NCI-H526 treated with DMSO at 0.1 percent for 48 hours (cell line): ENCODE measurements at regions not wholly inside any gene's neighbourhood (a gene's known extent, or its start where the extent isn't known, plus 50 kb on each side); places are given as distances from the start of the nearest gene placed in this dataset.

ENCODE experiments used
- DNase-seq: peaks from one replicate; lab custom pipeline; 2025; lab: John Stamatoyannopoulos, UW

DNA sequence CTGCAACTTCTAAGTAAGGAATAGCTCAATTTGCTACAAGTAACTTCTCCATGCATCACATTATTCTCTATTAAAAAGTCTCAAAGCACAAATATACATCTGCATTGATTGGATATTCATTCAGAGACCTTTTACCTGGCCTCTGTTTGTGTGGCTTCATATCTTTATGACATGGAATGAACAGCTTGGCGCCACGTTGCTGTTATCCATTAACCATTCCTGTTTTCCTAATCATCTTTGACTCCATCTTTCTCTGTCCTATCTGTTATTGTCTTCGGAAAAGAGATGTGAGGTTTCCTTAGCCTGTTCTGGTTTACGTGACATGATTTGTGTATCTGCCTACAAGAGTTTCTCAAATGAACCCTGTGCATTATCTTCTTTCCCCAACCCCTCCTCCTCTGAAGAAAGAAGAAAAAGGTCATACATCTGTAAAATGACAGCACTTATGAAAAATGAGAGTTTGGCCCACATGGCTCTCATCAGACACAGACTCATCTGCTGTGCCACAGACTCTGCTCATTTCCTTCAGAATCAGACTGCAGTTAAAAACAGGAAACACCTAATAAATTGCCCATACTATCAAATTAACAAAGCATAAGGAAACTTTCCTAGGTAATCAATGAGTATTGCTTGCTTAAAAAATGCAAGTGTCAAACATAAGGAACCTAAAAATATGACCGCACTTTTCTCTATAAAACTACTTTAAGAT is 347.6 kb upstream of the FAM241A start:
- no peak for DNase-seq

GRCh38 chr4:111798840-111799239 is 346.4 kb upstream of the FAM241A start:
- DNase-seq, result peak; percentile 46

GRCh38 chr4:111800551-111800950 is 344.7 kb upstream of the FAM241A start:
- DNase-seq, result no peak

DNA sequence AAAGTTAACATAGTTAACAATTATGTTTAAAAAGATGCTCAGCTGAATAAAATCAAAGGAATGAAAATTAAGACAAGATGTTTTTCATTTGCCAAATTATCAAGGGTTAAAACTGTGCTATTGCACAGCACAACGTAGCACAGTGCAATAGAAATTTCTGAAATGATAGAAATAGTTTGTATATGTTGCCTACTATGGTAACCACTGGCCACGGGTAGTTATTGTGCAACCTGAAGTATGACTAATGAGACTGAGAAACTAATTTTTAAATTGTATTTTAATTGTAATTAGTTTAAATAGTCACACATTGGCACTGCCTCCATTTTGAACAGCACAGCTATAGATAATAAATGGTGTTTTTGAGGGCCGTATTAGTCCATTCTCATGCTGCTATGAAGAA is 343.1 kb upstream of the FAM241A start:
- DNase-seq, result no peak

- DNase-seq, result no peak
Observed at GRCh38 chr4:111806331-111806730, 338.9 kb upstream of the FAM241A start.

DNA sequence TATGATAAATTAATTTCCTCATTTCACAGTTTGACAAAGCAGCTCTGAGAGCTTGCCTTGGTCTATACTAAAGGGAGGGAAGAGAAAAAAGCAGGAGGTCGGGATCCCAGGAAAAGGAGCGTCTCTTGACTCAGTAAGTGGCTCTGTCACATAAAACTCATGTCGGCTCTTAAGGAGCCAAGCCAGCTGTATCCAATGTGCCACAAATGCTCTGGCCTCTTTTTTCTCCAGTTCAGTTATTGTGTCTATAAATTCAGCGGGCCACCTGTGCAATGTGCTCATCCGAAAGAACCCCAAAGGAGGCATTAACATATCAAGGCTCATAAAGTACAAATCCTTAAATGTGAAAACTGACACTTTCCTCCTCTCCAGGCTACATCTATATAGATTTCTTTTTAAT is 337.7 kb upstream of the FAM241A start:
- no peak for DNase-seq

DNA sequence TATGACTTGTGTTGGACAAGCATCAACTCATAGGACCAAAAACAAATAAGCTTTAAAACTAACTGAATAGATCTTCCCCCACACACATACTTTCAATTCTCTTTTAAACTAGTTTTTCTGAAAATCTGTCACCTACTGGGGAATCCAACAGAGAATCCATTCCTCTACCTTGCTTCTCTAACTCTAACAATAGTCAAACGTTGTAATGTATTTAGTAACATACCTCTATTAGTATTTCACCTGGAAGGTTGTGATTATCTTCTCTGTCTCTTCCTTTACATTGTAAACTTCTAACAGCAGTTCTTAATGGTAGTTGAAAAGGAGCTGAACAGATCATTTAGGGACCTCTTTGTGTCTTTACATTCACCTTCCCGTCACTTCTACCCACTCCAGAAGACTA is 337.1 kb upstream of the FAM241A start:
- no peak for DNase-seq

- DNase-seq, result no peak
Observed at GRCh38 chr4:111811661-111812060, 333.6 kb upstream of the FAM241A start.

- no peak for DNase-seq
Observed at GRCh38 chr4:111812114-111812513, 333.1 kb upstream of the FAM241A start.

- DNase-seq, result no peak
Observed at GRCh38 chr4:111812760-111813159, 332.5 kb upstream of the FAM241A start.

DNA sequence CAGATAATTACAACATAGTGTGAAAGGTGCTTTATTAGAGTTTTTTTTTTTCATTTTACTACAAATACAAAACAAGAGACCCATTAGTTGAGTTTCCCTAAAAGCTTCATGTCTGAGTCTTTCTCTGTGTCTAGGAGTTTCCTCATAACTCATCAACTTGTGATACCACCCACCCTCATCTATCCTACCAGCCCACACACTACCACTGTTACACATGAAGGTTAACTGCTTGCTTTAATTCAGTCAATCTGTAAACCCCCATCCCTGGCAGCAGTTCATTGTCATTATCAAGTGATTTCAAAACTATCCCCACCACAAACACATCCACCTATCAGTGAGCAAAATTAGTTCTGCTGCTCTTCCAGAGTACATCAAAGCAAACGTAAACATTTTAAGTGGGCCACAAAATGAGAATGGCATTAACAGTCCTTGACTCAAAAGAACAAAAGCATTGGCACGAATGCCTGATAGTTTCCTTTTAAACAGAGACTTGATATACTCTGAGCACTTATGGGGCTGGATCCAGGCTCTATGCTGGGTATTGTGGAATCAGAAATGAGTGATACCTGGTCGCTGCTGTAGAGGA is 331.6 kb upstream of the FAM241A start:
- DNase-seq, result no peak

- DNase-seq, result no peak
Observed at GRCh38 chr4:111814961-111815360, 330.3 kb upstream of the FAM241A start.

DNA sequence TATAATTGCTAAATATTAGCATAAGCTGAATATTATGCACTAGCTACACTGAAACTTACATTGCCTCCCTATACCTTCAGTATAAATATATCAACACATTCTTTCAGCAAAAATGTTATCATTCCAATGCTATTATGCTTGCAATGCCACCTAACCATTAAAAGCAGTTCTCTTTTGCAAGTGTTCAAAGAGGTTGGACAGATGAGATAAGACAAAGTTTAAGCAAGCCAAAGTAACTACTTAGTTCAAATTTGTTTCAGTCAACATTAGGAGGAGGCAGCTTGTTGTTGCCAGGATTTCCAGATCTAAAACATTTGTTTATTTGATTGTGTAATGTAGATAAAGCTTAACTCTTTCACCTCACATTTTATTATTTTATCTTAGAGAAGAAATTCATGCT is 323.9 kb upstream of the FAM241A start:
- no peak for DNase-seq

DNA sequence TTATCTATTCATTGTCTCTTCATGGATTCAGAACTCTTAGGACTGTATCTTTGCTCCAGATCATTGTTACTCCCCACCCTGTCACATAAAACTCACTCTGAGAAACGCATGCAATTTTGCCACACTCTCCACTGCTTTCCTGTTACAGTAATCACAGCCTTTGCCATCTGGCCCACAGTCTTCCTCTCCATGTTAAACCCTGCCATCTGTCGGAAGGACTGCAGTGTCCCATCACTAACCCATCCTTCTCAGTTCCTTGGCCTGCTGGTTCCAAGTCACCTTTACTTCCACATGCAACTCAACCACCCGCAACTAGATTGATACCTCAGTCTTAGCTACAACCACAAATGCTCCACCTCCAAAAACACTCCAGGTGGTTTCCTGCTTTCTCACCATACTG is 308.7 kb upstream of the FAM241A start:
- DNase-seq, result no peak

DNA sequence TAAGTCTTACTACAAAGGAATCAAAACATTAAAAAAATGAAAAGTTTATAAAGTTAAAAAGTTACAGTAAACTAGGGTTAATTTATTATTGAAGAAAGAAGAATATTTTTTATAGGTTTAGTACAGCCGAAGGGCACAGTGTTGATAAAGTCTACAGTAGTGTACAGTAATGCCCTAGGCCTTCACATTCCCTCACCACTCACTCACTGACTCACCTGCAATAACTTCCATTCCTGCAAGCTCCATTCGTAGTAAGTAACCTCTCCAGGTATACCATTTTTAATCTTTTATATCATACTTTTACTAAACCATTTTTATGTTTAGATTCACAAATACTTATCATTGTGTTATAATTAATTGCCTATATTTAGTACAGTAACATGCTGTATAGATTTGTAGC is 307.5 kb upstream of the FAM241A start:
- no peak for DNase-seq

DNA sequence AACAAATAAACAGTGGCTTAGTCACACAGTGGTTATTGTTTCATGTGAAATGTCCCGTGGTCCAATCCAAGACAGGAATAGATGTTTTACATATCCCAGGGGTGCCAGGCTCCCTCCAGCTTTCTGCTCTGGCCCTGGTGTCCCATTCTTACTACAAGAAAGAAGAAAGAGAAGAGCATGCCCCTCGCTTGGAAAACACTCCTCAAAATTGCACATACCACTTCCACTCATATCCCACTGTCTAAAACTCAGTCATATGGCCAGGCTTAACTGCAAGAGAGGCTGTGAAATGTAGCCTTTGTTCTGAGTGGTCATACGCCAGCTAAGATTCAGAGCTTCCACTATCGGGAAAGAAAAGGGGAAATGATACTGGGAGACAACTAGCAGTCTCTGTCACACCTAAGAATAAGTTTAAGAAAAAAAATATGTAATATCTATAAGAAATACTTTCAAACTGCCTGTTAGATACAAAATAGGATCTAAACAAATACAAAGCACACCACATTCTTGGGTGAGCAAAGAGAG is 306.8 kb upstream of the FAM241A start:
- DNase-seq, result no peak

GRCh38 chr4:111839141-111839540 is 306.1 kb upstream of the FAM241A start:
- no peak for DNase-seq

DNA sequence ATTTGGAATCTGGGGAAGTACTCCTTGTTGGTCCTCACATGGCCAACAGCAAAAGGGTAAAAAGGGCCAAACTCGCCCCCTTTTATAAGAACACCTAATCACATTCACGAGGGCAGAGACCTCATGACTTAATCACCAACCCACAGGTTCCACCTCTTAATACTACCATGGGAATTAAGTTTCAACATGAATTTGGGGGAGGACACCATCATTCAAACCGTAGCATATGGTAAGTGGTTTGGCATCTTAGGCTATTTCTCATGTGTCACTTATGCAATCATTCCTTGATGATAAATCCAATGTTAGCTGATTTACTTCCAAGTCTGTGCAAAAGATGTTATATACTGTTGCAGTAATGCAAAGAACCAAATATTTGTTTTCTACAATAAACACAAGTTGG is 302.9 kb upstream of the FAM241A start:
- no peak for DNase-seq

GRCh38 chr4:111847296-111848008 is 297.8 kb upstream of the FAM241A start:
- DNase-seq, result no peak

GRCh38 chr4:111849746-111850284 is 295.4 kb upstream of the FAM241A start:
- DNase-seq, result no peak

- DNase-seq, result peak; percentile 46
Observed at GRCh38 chr4:111854494-111855087, 290.7 kb upstream of the FAM241A start.

DNA sequence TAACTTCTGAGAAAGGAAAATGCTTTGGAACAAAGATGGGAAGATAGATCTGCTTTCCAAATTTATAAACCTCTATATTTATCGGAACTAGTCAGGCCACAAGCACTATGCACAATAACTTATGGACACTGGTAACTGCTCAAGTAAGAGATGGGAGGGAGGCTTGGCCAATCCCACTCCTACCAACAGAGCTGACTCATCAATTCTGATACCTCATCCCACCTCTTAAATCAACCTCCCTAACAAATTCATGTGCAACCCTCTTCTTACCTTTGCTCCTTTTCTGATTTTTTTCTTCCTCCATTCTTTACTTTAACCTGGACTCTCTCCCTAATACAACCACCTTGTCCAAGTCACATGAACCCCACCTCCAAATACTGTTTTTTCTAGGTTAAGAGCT is 289.9 kb upstream of the FAM241A start:
- no peak for DNase-seq

- DNase-seq, result no peak
Observed at GRCh38 chr4:111864066-111864465, 281.2 kb upstream of the FAM241A start.
